Erythroblast (primary cell): ENCODE measurements at regions not wholly inside any gene's neighbourhood (a gene's known extent, or its start where the extent isn't known, plus 50 kb on each side); places are given as distances from the start of the nearest gene placed in this dataset.
"Not testable (repeated sequence)": the region's sequence is repeated elsewhere in the genome, so short reads cannot be mapped to it uniquely, and the experiment has no call there.

Experiments used
- GATA1 ChIP-seq: IDR thresholded peaks from 2 replicates; pipeline ENCODE4 v1.6.1; 2011; ENCODE audit warnings: low read depth, mild to moderate bottlenecking, control low read depth, low read length, moderate library complexity
- POLR2A ChIP-seq: IDR thresholded peaks from 2 replicates; pipeline ENCODE4 v1.6.1; 2011; ENCODE audit warnings: mild to moderate bottlenecking, low read length

DNA sequence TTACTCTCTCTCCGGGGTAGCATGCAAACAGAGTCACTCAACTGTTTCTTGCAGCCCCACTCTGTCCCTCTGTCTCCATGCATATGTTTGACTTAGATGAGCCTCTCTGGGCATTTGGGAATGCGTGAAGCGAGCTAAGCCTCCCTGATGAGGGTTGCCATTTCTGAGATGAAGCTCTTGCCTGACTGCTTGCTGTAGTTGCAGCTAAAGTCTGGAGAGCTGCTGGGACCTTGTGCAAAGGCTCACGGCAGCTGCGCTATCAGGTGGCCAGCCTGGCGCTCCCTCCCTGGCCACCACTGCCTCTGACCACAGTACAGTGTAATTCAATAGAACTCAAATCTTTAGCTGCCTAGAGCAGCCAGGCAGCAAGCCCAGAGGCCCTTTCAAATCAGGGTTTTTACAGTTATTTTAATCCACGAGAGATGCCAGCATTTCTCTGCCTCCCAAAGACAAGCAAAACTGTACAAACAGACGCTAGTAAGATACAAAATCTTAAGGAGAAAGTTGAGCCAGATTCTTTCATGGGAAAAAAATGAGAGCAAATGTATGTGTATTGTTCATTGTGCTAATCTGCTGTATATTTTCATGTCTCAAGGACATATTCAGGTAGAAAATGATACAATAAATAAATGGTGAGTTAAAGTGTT, 694.6 kb downstream of the PRIM2 start:
- TF ChIP-seq POLR2A, GATA1: not testable (repeated sequence)
